Muscle of back (tissue), 3 donors: ENCODE measurements at regions not wholly inside any gene's neighbourhood (a gene's known extent, or its start where the extent isn't known, plus 50 kb on each side); places are given as distances from the start of the nearest gene placed in this dataset.
"Not testable (repeated sequence)": the region's sequence is repeated elsewhere in the genome, so short reads cannot be mapped to it uniquely, and the experiment has no call there.

Experiments
- DNase-seq, 3 donors: peaks; one replicate each; pipeline versions ENCODE4 v3.0.0 to v3.0.0-alpha.2; 2013

DNA sequence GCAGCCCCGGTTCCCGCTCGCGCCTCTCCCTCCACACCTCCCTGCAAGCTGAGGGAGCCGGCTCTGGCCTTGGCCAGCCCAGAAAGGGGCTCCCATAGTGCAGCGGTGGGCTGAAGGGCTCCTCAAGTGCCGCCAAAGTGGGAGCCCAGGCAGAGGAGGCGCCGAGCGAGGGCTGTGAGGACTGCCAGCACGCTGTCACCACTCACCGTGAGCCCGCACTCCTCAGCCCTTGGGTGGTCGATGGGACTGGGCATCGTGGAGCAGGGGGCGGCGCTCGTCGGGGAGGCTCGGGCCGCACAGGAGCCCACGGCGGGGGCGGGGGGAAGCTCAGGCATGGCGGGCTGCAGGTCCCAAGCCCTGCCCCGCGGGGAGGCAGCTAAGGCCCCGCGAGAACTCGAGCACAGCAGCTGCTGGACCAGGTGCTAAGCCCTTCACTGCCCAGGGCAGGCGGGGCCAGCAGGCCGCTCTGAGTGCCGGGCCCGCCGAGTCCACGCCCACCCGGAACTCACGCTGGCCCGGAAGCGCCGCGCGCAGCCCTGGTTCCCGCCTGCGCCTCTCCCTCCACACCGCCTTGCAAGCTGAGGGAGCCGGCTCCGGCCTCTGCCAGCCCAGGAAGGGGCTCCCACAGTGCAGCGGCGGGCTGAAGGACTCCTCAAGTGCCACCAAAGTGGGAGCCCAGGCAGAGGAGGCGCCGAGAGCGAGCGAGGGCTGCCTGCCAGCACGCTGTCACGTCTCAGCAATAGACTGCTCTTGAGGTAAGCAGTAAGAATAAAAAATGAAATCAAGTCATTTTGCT, 670.2 kb upstream of the CTNND2 start:
- DNase-seq: not testable (repeated sequence)

DNA sequence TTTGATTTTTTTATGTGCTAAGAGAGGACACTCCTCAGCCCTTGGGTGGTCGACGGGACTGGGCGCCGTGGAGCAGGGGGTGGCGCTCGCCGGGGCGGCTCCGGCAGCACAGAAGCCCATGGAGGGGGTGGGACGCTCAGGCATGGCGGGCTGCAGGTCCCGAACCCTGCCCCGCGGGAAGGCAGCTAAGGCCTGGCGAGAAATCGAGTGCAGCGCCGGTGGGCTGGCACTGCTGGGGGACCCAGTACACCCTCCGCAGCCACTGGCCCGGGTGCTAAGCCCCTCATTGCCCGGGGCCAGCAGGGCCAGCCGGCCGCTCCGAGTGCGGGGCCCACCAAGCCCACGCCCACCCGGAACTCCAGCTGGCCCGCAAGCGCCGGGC, 669.7 kb upstream of the CTNND2 start:
- not testable (repeated sequence) for DNase-seq

DNA sequence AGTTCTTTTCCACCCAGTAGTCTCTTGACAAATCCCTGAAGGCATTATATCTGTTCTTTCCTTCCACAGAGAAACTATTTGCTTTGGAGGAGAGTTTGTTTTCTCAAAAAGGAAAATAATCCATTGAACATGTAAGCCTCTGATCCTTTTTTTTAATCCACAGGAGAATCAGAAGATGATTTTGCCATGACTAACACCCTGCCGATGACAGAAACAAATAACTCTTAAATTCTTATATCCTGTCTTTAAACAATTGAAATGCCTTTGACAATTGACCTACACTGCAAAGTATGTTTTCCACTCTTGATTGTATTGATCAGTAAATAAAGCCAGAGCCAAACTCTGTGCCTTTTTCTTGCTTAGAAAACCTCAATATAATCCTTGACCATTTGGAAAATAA, 666.4 kb upstream of the CTNND2 start:
- DNase-seq: no peak

DNA sequence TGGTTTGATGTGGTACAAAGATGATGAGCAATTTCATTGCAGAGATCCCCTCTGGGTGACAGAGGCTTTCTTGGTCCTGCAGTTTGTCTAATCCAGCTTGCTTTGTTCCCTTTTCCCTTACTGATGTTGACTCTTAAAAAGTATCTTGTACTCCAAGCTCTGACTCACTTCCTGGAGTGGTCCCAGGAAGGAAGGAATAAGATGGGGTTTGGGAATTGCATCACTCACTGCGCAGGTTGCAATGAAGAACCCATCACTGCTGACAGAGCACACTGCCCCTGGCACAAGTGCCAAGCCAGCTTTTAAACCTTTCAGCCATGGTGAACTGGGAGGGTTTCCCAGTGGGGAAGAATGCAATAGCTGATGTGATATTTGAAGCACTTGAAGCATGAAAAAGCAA, 662.2 kb upstream of the CTNND2 start:
- no peak for DNase-seq

DNA sequence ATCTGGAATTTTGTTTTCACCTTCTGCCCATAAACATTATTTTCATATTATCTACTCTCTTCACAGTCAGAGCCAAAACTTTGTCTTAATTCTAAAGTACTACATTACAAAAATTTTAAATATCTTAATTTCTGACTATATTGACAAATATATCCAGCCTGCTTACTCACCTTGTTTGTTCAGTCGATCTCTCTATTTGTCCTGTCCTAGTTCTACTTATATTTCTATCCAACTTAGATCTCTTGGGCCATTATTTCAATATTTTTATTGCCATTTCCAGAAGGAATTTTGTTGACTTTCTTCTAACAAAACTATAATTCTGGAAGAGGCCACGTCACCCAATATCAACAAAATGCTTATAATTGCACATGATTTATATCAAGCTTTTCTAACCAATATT, 652.8 kb upstream of the CTNND2 start:
- no peak for DNase-seq

DNA sequence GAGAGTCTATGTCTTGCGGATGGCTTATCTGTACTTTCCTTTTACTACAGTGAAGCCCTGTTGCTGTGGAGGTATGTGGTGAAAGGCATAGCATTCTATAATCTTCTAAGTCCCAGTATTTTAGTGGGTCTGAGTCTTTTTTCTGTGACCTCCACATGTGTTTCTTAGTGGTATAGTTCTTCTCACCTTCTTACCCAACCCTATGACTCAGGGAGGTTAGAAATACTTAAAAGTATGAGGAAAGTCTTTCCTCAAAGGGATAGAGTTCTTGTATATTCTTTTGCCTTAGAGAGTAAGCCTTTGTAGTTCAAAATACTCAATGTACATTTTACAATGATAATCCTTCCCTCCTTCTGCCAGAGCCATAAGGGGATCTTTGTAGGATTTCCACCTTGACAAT, 621.9 kb upstream of the CTNND2 start:
- no peak for DNase-seq

DNA sequence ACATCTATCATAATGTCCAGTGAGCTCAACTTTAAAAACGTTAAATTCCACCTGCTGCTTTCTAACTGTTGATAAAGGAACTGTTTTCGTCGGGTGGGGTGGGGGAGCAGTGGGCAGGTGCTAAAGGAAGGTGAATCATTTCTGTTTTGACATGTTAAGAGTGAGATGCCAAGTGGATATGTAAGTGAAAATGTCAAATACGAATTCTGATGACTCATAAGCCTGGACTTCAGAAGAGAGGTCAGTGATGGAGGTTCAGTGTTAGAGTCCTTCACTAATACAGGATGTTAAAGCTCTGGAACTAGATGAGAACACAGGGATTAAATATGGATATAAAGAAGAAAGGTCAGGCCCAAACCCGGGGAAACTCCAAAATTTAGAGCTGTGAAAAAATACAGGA, 617.9 kb upstream of the CTNND2 start:
- no peak for DNase-seq

DNA sequence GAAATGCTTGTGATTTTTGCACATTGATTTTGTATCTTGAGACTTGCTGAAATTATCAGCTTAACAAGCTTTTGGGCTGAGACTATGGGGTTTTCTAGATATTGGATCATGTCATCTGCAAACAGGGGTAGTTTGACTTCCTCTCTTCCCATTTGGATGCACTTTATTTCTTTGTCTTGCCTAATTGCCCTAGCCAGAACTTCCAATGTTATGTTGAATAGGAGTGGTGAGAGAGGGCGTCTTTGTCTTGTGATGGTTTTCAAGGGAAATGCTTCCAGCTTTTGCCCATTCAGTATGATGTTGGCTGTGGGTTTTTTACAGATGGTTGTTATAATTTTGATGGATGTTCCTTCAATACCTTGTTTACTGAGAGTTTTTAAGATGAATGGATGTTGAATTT, 600.7 kb upstream of the CTNND2 start:
- DNase-seq: not testable (repeated sequence)

DNA sequence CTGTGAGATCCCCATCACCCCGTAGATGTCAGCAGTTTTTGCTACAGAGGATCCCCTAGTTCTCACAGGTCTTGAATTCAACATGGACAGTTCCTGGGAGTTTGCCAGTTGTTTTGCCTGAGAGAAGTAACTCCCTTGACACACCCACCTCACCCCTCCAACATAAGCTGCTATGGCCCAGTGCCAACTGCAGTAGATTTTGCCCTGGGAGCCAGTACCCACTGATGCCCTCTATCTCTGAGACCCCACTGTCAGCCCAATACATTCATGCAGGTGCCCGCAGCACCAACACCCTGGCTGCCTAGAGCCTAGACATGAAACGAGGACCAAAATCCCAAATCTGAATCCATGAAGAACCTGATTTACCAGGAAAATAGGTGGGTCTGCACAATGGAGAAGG, 583.9 kb upstream of the CTNND2 start:
- DNase-seq: no peak

DNA sequence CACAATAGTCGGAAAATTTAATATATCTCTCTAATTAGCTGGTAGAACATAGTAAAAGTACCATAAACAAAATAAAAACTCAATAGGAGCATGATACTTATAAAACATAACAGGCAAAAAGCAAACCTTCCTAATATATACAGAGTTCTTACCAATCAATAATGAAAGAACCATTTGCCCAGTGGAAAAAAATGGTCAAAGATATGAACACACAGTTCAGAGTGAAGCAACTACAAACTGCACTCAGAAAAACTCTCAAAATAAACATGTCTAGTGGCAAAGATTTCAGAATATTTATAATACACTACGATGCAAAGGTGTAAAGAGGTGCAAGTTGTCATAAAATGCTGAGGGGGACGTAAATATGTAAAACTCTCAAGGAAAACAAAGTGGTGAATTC, 576.2 kb upstream of the CTNND2 start:
- no peak for DNase-seq

DNA sequence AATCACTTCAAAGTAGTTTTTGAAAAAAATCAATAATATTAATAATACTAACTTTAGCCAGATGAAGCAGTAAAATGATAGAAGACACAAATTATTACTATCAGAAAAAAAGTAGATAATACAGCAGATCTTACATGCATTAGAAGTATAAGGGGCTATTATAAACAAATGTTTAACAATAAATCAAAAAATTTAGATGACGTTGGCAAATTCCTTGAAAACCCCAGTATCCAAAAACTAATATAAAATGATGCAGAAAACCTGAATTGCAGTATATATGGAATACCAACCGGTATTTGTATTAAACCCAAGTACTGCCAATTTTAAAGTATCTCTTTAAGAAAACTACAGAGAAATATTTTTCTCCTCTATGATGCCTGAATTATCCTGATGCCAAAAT, 573.3 kb upstream of the CTNND2 start:
- DNase-seq: no peak

DNA sequence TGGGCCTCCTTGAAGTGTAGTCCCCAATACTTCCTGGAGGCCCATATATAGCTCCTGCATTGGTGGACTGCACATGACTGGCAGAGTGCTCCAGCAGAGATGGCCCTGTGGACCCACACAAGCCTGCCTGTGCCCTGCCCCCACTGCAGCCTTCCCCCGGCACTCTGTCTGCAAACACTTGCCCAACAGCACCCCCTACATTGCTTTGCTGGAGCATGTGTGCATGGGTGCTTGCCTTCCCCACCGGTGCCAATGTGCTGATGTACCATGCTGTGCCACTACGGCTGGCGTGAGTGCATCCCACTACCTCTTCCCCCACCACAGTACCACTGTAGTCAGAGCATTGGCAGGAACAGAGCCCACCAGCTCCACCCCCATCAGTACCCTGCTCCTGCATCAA, 563.6 kb upstream of the CTNND2 start:
- DNase-seq: no peak

DNA sequence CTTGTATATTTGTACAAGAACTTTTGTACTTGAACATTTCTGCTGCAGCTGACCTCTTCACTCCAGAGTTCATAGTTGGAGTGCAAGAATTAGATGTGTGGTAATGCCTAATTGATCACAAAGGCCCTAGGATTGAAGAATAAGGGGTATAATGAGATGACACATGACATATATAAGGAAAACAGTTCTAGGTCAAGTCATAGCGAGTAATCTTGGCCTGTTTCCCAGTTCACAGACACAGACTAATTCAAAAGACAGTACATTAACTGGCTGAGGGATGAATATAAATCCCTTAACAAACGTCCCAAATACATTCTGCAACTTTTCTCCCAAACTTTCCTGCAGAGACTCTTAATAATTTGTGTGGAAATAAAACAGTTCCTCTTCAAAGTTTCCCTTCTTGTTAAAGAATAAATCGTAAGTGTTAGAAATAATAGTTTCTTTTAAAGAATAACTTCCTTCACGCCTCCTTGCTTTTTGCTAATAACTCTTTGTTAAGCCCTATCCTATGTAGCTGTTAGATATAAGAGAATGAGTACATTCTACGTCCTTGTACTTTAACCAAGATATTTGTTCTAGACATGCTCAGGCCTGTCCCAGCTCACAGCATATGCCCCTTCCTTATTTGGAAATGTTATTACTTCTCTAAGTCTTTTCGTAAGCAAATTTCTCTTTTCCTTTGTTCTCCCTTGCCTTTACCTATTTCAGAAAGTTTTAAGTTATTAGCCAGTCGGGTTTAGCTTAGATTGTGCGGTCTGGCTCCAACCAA, 556.4 kb upstream of the CTNND2 start:
- DNase-seq: no peak

DNA sequence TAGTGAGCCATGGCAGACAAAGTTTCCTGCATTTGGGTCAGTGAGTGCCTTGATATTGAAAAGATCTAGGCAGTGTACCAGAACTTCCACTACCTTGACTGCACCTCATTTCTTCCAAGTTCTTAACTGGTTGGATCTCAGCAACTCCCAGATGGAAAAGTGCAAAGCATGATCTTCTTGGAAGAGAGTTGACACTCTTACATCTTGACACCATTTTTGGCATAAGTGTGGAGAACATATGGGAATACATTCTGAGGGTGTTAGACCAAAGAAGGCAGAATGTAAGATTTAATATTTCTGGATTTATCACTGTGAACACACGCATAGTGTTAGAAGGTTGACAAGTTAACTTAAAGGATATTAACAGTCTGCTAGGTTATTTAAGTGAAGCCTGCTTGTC, 555.1 kb upstream of the CTNND2 start:
- no peak for DNase-seq

DNA sequence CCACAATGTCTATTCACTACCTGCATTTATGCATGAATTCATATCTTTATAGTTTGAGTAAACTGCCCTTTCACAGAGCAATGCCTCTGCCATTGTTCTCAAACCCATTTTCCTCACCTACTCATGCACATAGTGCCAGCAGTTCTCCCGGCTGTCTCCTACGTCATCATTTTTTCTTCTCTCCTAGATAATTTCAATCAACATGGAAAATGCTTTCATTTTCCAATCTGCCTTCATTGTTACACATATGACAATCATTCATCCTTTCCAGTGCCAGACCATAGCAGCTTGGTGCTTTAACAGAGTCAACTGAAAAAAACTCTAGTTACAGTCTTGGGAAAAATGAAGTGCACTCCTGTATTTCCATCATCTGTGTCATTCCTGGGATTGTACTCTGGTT, 514.8 kb upstream of the CTNND2 start:
- no peak for DNase-seq

DNA sequence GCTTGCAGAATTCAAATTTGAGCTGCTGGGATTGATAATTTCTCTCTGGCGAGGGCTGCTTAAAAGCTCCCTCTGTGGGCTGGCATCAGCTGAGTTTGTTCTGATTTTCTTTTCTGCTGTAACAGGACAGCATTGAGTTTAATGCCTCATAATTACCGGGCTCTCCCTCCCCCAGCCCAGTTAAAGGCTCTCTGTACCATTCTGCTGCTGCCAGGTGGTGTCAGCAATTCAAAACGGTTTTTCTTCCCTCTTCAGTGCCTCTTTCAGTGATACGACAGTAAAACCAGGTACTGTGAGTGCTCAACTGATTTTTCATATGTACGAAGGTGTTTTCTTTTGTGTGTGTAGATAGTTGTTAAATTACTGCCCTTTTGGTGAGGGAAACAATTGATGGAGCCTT, 509.3 kb upstream of the CTNND2 start:
- no peak for DNase-seq

DNA sequence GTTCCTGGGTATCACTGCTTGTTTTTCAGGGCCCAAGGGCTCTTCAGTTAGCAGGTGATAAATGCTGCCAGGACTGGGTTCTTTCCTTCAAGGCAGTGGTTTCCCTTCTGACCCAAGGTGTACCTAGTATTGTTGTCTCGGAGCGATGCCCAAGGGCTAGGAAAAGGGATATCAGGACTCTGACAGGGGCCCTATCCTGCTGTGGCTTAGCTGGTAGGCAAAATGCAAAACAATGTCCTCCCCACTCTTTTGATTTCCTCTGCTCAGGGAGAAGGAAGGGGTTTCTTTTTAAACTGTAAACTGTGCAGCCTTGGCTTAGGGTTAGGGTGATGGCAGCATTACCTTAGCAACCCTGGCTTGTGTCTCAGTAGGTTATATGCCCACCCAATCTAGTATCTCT, 508.8 kb upstream of the CTNND2 start:
- DNase-seq: no peak

DNA sequence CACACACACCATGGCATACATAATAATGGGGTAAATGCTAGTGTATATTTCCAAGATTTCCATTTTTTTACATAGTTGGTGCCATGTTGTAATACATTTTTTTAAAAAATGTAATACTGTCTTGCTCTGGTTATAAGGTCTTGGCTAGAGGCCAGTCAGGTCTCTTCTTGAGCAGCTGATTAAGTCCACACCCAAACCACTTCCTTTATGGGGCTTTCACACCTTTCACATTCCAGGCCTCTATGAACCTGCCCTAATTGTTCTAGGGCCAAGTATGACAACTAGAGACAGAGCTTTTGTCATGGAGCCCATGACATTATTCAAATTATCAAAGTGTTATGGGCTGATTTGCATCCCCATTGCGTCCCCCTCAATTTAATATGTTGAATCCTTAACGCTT, 495.6 kb upstream of the CTNND2 start:
- no peak for DNase-seq

DNA sequence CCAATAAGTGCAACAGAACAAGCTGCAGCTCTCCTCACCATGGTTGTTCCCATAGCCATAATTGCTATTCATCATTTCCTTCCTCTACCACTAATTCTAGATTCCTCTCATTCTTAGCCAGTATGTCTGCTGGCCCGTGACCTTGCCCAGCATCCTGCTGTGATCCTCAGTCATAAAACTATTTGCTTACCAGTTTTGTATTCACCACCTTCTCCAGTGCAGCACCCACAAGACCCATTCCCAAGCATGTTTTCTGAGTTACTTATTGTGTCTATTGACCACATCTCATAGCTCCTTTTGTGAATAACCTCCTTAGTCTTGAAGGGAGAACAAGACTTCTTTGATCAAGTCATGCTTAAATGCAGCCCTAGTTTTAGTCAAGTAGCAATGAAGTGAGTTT, 488.0 kb upstream of the CTNND2 start:
- no peak for DNase-seq

DNA sequence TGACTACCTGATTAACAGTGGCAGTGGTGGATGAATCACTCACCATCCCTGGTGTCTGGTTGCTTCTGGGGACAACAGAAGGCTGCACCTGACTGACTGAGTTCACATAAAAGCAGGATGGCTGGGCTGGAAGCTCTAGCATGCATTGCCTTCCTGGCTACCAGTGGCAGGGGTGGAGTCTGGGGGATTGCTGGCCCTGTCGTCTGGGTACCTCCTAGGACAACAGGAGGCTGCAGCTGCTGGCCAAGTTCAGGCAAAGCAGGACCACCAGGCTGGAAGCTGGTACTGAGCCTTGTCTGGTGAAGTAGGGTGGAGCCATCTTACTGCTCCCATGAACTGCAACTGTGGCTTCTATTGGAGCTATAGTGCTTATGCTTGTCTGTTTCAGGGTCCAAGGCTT, 480.8 kb upstream of the CTNND2 start:
- no peak for DNase-seq

DNA sequence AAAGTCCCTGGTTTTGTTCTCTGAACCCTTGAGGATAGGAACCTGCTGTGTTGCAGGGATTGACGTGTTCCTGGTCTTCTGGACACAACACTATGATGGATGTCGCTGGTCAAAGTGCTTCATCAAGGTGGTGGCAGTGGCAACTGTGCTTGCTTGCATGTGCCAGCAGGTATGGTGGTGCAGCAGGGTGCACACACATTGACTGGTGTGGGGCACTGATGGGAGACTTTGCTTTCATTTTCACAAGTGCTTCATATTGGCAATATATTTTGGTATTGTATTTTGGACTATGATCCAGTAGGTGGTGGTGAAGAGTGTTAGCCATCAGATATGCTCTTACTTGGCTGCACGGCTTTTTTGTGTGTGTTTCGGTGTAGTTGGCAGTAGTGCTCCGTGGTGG, 479.8 kb upstream of the CTNND2 start:
- no peak for DNase-seq

DNA sequence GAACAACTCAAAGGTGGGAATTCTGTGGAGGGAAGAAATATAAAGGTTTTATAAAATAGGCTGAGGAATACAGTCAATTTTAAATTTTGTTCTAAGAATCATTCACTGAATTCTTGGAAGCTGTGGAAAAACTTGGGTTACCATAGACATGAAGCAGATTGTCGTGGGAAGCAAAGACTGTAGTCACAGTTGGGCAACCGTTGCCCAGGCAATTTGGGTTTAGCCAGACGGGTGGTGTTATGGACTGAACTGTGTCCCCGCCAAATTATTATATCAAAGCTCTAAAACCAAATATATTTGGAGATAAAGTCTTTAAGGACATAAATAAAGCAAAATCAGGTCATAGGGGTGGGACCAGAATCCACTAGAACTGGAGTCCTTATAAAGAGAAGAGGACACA, 463.7 kb upstream of the CTNND2 start:
- no peak for DNase-seq

DNA sequence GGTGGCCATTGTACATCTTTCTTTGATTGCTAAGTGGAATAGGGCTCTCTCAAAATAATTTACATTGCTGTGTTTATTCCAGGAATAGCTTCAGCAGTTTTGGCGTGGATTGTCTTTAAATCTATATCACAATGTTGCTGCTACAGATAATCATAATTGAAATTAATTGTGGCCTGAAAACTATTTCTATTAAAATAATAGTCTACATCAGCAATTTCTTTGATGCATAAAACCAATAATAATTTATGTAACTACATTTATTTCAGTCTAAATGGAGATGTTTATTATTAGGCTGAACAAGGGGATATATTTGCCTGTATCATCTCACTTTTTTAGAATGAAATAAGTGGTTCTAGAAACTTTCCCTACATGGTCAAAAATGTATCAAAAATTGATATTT, 456.0 kb upstream of the CTNND2 start:
- no peak for DNase-seq
